ENCODE measurements at regions not wholly inside any gene's neighbourhood (a gene's known extent, or its start where the extent isn't known, plus 50 kb on each side); places are given as distances from the start of the nearest gene placed in this dataset.
"Not testable (repeated sequence)": the region's sequence is repeated elsewhere in the genome, so short reads cannot be mapped to it uniquely, and the experiment has no call there.

GRCh38 chr1:187038784-187039183 lies 210.0 kb downstream of the PLA2G4A start:
- no peaks in the 10 kb centered on the region for H3K36me3 ChIP-seq (ENCODE audit: insufficient read depth, low read length)
- no peaks in the 10 kb centered on the region for H3K36me3 Mint-ChIP-seq
- no peak overlapping the region for H3K4me3 ChIP-seq (ENCODE audit: low read length in 2 of 2)
- H3K4me1 ChIP-seq (ENCODE audit: insufficient read depth, low read length): no peaks in the 10 kb centered on the region
- POLR2A ChIA-PET (ENCODE audit: partially characterized antibody): no interaction called here
- peaks cover 0 to 2% (median 0%) of the 10 kb centered on the region in 8 donors for H3K9me3 Mint-ChIP-seq
- CTCF ChIA-PET (ENCODE audit: partially characterized antibody): no interaction called here
- H3K4me1 Mint-ChIP-seq: no peaks in the 10 kb centered on the region
- intact Hi-C loops (cut with micrococcal nuclease): no loop called here
- DNase-seq: no peak
- no peak overlapping the region for H3K27ac Mint-ChIP-seq
- no peak overlapping the region for H3K27ac ChIP-seq (ENCODE audit: low read depth, low read length)
- no peaks in the 10 kb centered on the region for H3K9me3 ChIP-seq (ENCODE audit: control insufficient read depth in 1 of 2, low read length in 2 of 2)
- H3K4me3 Mint-ChIP-seq: no peak overlapping the region
- no peaks in the 10 kb centered on the region for H3K27me3 ChIP-seq (ENCODE audit: insufficient read depth, low read length)
- H3K27me3 Mint-ChIP-seq: peaks cover 3% of the 10 kb centered on the region in 2 donors

GRCh38 chr1:187041104-187041503 lies 212.4 kb downstream of the PLA2G4A start:
- Mint-ChIP-seq H3K27me3 (peaks cover 2 to 3% of the 10 kb centered on the region in 2 donors), H3K27ac (no peak overlapping the region), H3K9me3 (no peaks in the 10 kb centered on the region), H3K4me1 (no peaks in the 10 kb centered on the region), H3K36me3 (no peaks in the 10 kb centered on the region), H3K4me3 (no peak overlapping the region)
- ChIA-PET CTCF (ENCODE audit: partially characterized antibody) (no interaction called here), POLR2A (ENCODE audit: partially characterized antibody) (no interaction called here)
- H3K9me3 ChIP-seq (ENCODE audit: control insufficient read depth in 1 of 2, low read length in 2 of 2): no peaks in the 10 kb centered on the region
- intact Hi-C loops (cut with micrococcal nuclease): no loop called here
- H3K4me3 ChIP-seq (ENCODE audit: low read length in 2 of 2): no peak overlapping the region
- no peaks in the 10 kb centered on the region for H3K27me3 ChIP-seq (ENCODE audit: insufficient read depth, low read length)
- no peaks in the 10 kb centered on the region for H3K4me1 ChIP-seq (ENCODE audit: insufficient read depth, low read length)
- DNase-seq: no peak
- no peak overlapping the region for H3K27ac ChIP-seq (ENCODE audit: low read depth, low read length)
- H3K36me3 ChIP-seq (ENCODE audit: insufficient read depth, low read length): no peaks in the 10 kb centered on the region

- no peaks in the 10 kb centered on the region for H3K9me3 Mint-ChIP-seq
- Histone ChIP-seq H3K27ac (ENCODE audit: low read depth, low read length) (no peak overlapping the region), H3K27me3 (ENCODE audit: insufficient read depth, low read length) (no peaks in the 10 kb centered on the region), H3K4me1 (ENCODE audit: insufficient read depth, low read length) (no peaks in the 10 kb centered on the region), H3K4me3 (ENCODE audit: low read length in 2 of 2) (no peak overlapping the region), H3K9me3 (ENCODE audit: control insufficient read depth in 1 of 2, low read length in 2 of 2) (no peaks in the 10 kb centered on the region), H3K36me3 (ENCODE audit: insufficient read depth, low read length) (no peaks in the 10 kb centered on the region)
- peaks cover 0 to 3% of the 10 kb centered on the region in 2 donors for H3K27me3 Mint-ChIP-seq
- CTCF ChIA-PET (ENCODE audit: partially characterized antibody): interaction anchor here (1.3 kb wide), 1 partner anchor 9 kb away, joined by 9 read pairs; no protein-coding TSS in a partner anchor
- H3K27ac Mint-ChIP-seq: no peak overlapping the region
- H3K36me3 Mint-ChIP-seq: no peaks in the 10 kb centered on the region
- DNase-seq: no peak
- intact Hi-C loops (cut with micrococcal nuclease): no loop called here
- no peak overlapping the region for H3K4me3 Mint-ChIP-seq
- POLR2A ChIA-PET (ENCODE audit: partially characterized antibody): no interaction called here
- no peaks in the 10 kb centered on the region for H3K4me1 Mint-ChIP-seq
These were observed 213.8 kb downstream of the PLA2G4A start for GRCh38 chr1:187042538-187042937.

GRCh38 chr1:187043433-187043832 lies 214.7 kb downstream of the PLA2G4A start:
- POLR2A ChIA-PET (ENCODE audit: partially characterized antibody); H3K4me3 Mint-ChIP-seq; H3K36me3 Mint-ChIP-seq; H3K36me3 ChIP-seq (ENCODE audit: insufficient read depth, low read length); DNase-seq; H3K4me3 ChIP-seq (ENCODE audit: low read length in 2 of 2); intact Hi-C loops (cut with micrococcal nuclease); H3K27ac Mint-ChIP-seq; H3K4me1 Mint-ChIP-seq; H3K9me3 Mint-ChIP-seq; H3K27me3 Mint-ChIP-seq; H3K27me3 ChIP-seq (ENCODE audit: insufficient read depth, low read length); H3K9me3 ChIP-seq (ENCODE audit: control insufficient read depth in 1 of 2, low read length in 2 of 2); H3K27ac ChIP-seq (ENCODE audit: low read depth, low read length); H3K4me1 ChIP-seq (ENCODE audit: insufficient read depth, low read length): not testable (repeated sequence)
- CTCF ChIA-PET (ENCODE audit: partially characterized antibody): interaction anchor here (1.3 kb wide), 1 partner anchor 8 kb away, joined by 9 read pairs; no protein-coding TSS in a partner anchor

GRCh38 chr1:187044411-187044810 lies 215.7 kb downstream of the PLA2G4A start:
- peaks cover 0 to 3% of the 10 kb centered on the region in 2 donors for H3K27me3 Mint-ChIP-seq
- intact Hi-C loops (cut with micrococcal nuclease): no loop called here
- no peaks in the 10 kb centered on the region for H3K36me3 Mint-ChIP-seq
- H3K27ac ChIP-seq (ENCODE audit: low read depth, low read length): no peak overlapping the region
- no peaks in the 10 kb centered on the region for H3K9me3 ChIP-seq (ENCODE audit: control insufficient read depth in 1 of 2, low read length in 2 of 2)
- H3K9me3 Mint-ChIP-seq: no peaks in the 10 kb centered on the region
- ChIA-PET POLR2A (ENCODE audit: partially characterized antibody) (no interaction called here), CTCF (ENCODE audit: partially characterized antibody) (no interaction called here)
- H3K4me1 ChIP-seq (ENCODE audit: insufficient read depth, low read length): no peaks in the 10 kb centered on the region
- no peaks in the 10 kb centered on the region for H3K27me3 ChIP-seq (ENCODE audit: insufficient read depth, low read length)
- H3K4me1 Mint-ChIP-seq: no peaks in the 10 kb centered on the region
- H3K27ac Mint-ChIP-seq: no peak overlapping the region
- DNase-seq: no peak
- H3K4me3 ChIP-seq (ENCODE audit: low read length in 2 of 2): no peak overlapping the region
- no peaks in the 10 kb centered on the region for H3K36me3 ChIP-seq (ENCODE audit: insufficient read depth, low read length)
- H3K4me3 Mint-ChIP-seq: no peak overlapping the region

GRCh38 chr1:187045371-187045770 lies 216.6 kb downstream of the PLA2G4A start:
- Mint-ChIP-seq H3K36me3 (no peaks in the 10 kb centered on the region), H3K27ac (no peak overlapping the region), H3K4me1 (no peaks in the 10 kb centered on the region), H3K9me3 (no peaks in the 10 kb centered on the region), H3K27me3 (peaks cover 0 to 3% of the 10 kb centered on the region in 2 donors), H3K4me3 (no peak overlapping the region)
- Histone ChIP-seq H3K4me1 (ENCODE audit: insufficient read depth, low read length) (no peaks in the 10 kb centered on the region), H3K27ac (ENCODE audit: low read depth, low read length) (no peak overlapping the region), H3K9me3 (ENCODE audit: control insufficient read depth in 1 of 2, low read length in 2 of 2) (no peaks in the 10 kb centered on the region), H3K27me3 (ENCODE audit: insufficient read depth, low read length) (no peaks in the 10 kb centered on the region), H3K4me3 (ENCODE audit: low read length in 2 of 2) (no peak overlapping the region), H3K36me3 (ENCODE audit: insufficient read depth, low read length) (no peaks in the 10 kb centered on the region)
- ChIA-PET CTCF (ENCODE audit: partially characterized antibody) (no interaction called here), POLR2A (ENCODE audit: partially characterized antibody) (no interaction called here)
- DNase-seq: no peak
- intact Hi-C loops (cut with micrococcal nuclease): no loop called here

- peaks cover 0 to 3% of the 10 kb centered on the region in 2 donors for H3K27me3 Mint-ChIP-seq
- no peak overlapping the region for H3K4me3 Mint-ChIP-seq
- CTCF ChIA-PET (ENCODE audit: partially characterized antibody): no interaction called here
- no peaks in the 10 kb centered on the region for H3K4me1 ChIP-seq (ENCODE audit: insufficient read depth, low read length)
- no peaks in the 10 kb centered on the region for H3K4me1 Mint-ChIP-seq
- no peaks in the 10 kb centered on the region for H3K36me3 ChIP-seq (ENCODE audit: insufficient read depth, low read length)
- no peak overlapping the region for H3K27ac ChIP-seq (ENCODE audit: low read depth, low read length)
- H3K4me3 ChIP-seq (ENCODE audit: low read length in 2 of 2): no peak overlapping the region
- H3K27me3 ChIP-seq (ENCODE audit: insufficient read depth, low read length): no peaks in the 10 kb centered on the region
- H3K9me3 ChIP-seq (ENCODE audit: control insufficient read depth in 1 of 2, low read length in 2 of 2): no peaks in the 10 kb centered on the region
- H3K9me3 Mint-ChIP-seq: no peaks in the 10 kb centered on the region
- DNase-seq: no peak
- intact Hi-C loops (cut with micrococcal nuclease): no loop called here
- POLR2A ChIA-PET (ENCODE audit: partially characterized antibody): no interaction called here
- no peaks in the 10 kb centered on the region for H3K36me3 Mint-ChIP-seq
- no peak overlapping the region for H3K27ac Mint-ChIP-seq
These were observed 217.5 kb downstream of the PLA2G4A start for GRCh38 chr1:187046293-187046692.

- CTCF ChIA-PET (ENCODE audit: partially characterized antibody): no interaction called here
- intact Hi-C loops (cut with micrococcal nuclease): no loop called here
- Mint-ChIP-seq H3K4me3 (no peak overlapping the region), H3K27me3 (peaks cover 0 to 3% of the 10 kb centered on the region in 2 donors), H3K27ac (no peak overlapping the region), H3K4me1 (peaks cover 0 to 4% (median 0%) of the 10 kb centered on the region in 4 donors), H3K9me3 (no peaks in the 10 kb centered on the region), H3K36me3 (no peaks in the 10 kb centered on the region)
- no peaks in the 10 kb centered on the region for H3K4me1 ChIP-seq (ENCODE audit: insufficient read depth, low read length)
- no peaks in the 10 kb centered on the region for H3K36me3 ChIP-seq (ENCODE audit: insufficient read depth, low read length)
- no peaks in the 10 kb centered on the region for H3K27me3 ChIP-seq (ENCODE audit: insufficient read depth, low read length)
- POLR2A ChIA-PET (ENCODE audit: partially characterized antibody): no interaction called here
- H3K9me3 ChIP-seq (ENCODE audit: control insufficient read depth in 1 of 2, low read length in 2 of 2): no peaks in the 10 kb centered on the region
- H3K4me3 ChIP-seq (ENCODE audit: low read length in 2 of 2): no peak overlapping the region
- no peak overlapping the region for H3K27ac ChIP-seq (ENCODE audit: low read depth, low read length)
- DNase-seq: no peak
These were observed 218.5 kb downstream of the PLA2G4A start for GRCh38 chr1:187047298-187047697.
